ENCODE measurements at regions not wholly inside any gene's neighbourhood (a gene's known extent, or its start where the extent isn't known, plus 50 kb on each side); places are given as distances from the start of the nearest gene placed in this dataset.

DNA sequence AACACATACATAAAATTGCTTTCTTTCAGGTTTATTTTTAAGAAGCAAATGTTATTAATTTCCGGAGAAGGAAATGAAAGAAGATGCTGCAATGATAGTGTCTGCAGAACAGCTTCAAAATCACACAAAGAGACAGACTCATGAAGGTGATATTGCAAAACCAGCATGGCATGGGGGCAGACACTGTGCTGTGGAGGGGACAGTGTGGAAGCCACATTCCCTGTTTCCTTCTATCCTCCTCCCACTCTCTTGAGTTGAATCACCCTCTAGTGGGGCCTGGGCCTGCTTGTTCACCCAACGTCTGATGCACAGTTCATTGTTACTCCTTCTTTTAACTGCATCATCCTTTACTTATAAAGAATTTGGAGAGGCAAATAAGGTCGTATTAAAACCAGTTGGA is 104.0 kb upstream of the INSIG1 start:
- no peak overlapping the region for H3K27ac Mint-ChIP-seq
- peaks cover 6% of the 10 kb centered on the region; the same call in 1 of the 3 replicates for H3K36me3 Mint-ChIP-seq (ENCODE audit: low read depth)
- no peak overlapping the region for H3K4me2 ChIP-seq
- no peaks in the 10 kb centered on the region for H4K20me1 ChIP-seq (replicated peaks; ENCODE audit: insufficient read depth)
- no peaks in the 10 kb centered on the region for H3F3A ChIP-seq (replicated peaks; ENCODE audit: low read depth)
- H3K4me1 Mint-ChIP-seq = peaks cover 5% of the 10 kb centered on the region; the same call in 2 of the 3 replicates
- H3K4me1 ChIP-seq (ENCODE audit: insufficient read depth) = no peaks in the 10 kb centered on the region
- H3K79me2 ChIP-seq (replicated peaks; ENCODE audit: insufficient read depth) = no peaks in the 10 kb centered on the region
- ATAC-seq = no peak
- DNase-seq (ENCODE audit: low spot score) = no peak
- no peaks in the 10 kb centered on the region for H3K9me2 ChIP-seq (ENCODE audit: insufficient read depth)
- no peaks in the 10 kb centered on the region for H3K27me3 ChIP-seq (ENCODE audit: insufficient read depth)
- TF ChIP-seq, protein P1, sequence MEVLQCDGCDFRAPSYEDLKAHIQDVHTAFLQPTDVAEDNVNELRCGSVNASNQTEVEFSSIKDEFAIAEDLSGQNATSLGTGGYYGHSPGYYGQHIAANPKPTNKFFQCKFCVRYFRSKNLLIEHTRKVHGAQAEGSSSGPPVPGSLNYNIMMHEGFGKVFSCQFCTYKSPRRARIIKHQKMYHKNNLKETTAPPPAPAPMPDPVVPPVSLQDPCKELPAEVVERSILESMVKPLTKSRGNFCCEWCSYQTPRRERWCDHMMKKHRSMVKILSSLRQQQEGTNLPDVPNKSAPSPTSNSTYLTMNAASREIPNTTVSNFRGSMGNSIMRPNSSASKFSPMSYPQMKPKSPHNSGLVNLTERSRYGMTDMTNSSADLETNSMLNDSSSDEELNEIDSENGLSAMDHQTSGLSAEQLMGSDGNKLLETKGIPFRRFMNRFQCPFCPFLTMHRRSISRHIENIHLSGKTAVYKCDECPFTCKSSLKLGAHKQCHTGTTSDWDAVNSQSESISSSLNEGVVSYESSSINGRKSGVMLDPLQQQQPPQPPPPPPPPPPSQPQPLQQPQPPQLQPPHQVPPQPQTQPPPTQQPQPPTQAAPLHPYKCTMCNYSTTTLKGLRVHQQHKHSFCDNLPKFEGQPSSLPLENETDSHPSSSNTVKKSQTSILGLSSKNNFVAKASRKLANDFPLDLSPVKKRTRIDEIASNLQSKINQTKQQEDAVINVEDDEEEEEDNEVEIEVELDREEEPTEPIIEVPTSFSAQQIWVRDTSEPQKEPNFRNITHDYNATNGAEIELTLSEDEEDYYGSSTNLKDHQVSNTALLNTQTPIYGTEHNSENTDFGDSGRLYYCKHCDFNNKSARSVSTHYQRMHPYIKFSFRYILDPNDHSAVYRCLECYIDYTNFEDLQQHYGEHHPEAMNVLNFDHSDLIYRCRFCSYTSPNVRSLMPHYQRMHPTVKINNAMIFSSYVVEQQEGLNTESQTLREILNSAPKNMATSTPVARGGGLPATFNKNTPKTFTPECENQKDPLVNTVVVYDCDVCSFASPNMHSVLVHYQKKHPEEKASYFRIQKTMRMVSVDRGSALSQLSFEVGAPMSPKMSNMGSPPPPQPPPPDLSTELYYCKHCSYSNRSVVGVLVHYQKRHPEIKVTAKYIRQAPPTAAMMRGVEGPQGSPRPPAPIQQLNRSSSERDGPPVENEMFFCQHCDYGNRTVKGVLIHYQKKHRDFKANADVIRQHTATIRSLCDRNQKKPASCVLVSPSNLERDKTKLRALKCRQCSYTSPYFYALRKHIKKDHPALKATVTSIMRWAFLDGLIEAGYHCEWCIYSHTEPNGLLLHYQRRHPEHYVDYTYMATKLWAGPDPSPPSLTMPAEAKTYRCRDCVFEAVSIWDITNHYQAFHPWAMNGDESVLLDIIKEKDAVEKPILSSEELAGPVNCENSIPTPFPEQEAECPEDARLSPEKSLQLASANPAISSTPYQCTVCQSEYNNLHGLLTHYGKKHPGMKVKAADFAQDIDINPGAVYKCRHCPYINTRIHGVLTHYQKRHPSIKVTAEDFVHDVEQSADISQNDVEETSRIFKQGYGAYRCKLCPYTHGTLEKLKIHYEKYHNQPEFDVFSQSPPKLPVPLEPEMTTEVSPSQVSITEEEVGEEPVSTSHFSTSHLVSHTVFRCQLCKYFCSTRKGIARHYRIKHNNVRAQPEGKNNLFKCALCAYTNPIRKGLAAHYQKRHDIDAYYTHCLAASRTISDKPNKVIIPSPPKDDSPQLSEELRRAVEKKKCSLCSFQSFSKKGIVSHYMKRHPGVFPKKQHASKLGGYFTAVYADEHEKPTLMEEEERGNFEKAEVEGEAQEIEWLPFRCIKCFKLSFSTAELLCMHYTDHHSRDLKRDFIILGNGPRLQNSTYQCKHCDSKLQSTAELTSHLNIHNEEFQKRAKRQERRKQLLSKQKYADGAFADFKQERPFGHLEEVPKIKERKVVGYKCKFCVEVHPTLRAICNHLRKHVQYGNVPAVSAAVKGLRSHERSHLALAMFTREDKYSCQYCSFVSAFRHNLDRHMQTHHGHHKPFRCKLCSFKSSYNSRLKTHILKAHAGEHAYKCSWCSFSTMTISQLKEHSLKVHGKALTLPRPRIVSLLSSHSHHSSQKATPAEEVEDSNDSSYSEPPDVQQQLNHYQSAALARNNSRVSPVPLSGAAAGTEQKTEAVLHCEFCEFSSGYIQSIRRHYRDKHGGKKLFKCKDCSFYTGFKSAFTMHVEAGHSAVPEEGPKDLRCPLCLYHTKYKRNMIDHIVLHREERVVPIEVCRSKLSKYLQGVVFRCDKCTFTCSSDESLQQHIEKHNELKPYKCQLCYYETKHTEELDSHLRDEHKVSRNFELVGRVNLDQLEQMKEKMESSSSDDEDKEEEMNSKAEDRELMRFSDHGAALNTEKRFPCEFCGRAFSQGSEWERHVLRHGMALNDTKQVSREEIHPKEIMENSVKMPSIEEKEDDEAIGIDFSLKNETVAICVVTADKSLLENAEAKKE (CRISPR knock-in tag; IDR thresholded peaks at IDR 0.05) = no peak
- TF ChIP-seq ZNF114 (CRISPR knock-in tag; IDR thresholded peaks at IDR 0.05) (no peak), EZH2phosphoT487 (IDR thresholded peaks at IDR 0.05; ENCODE audit: unreplicated experiment) (no peak), EZH2 (IDR thresholded peaks at IDR 0.05; ENCODE audit: low read depth, unreplicated experiment) (no peak), POLR2AphosphoS5 (IDR thresholded peaks at IDR 0.05; ENCODE audit: low read depth) (no peak), STAT1 (IDR thresholded peaks at IDR 0.05; ENCODE audit: unreplicated experiment) (no peak), NANOG (IDR thresholded peaks at IDR 0.05; ENCODE audit: borderline replicate concordance) (no peak), ZNF331 (CRISPR knock-in tag; IDR thresholded peaks at IDR 0.05; ENCODE audit: low read depth) (no peak), CREB1 (CRISPR knock-in tag; IDR thresholded peaks at IDR 0.05; ENCODE audit: low read depth) (no peak), JUNB (IDR thresholded peaks at IDR 0.05; ENCODE audit: unreplicated experiment) (no peak)
- TF ChIP-seq, protein P2, sequence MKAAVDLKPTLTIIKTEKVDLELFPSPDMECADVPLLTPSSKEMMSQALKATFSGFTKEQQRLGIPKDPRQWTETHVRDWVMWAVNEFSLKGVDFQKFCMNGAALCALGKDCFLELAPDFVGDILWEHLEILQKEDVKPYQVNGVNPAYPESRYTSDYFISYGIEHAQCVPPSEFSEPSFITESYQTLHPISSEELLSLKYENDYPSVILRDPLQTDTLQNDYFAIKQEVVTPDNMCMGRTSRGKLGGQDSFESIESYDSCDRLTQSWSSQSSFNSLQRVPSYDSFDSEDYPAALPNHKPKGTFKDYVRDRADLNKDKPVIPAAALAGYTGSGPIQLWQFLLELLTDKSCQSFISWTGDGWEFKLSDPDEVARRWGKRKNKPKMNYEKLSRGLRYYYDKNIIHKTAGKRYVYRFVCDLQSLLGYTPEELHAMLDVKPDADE (IDR thresholded peaks at IDR 0.05) = no peak
- TF ChIP-seq, protein P3, sequence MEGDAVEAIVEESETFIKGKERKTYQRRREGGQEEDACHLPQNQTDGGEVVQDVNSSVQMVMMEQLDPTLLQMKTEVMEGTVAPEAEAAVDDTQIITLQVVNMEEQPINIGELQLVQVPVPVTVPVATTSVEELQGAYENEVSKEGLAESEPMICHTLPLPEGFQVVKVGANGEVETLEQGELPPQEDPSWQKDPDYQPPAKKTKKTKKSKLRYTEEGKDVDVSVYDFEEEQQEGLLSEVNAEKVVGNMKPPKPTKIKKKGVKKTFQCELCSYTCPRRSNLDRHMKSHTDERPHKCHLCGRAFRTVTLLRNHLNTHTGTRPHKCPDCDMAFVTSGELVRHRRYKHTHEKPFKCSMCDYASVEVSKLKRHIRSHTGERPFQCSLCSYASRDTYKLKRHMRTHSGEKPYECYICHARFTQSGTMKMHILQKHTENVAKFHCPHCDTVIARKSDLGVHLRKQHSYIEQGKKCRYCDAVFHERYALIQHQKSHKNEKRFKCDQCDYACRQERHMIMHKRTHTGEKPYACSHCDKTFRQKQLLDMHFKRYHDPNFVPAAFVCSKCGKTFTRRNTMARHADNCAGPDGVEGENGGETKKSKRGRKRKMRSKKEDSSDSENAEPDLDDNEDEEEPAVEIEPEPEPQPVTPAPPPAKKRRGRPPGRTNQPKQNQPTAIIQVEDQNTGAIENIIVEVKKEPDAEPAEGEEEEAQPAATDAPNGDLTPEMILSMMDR (conservative IDR thresholded peaks at IDR 0.05; ENCODE audit: low read depth in 2 of 2) = no peak
- TF ChIP-seq, protein P4, sequence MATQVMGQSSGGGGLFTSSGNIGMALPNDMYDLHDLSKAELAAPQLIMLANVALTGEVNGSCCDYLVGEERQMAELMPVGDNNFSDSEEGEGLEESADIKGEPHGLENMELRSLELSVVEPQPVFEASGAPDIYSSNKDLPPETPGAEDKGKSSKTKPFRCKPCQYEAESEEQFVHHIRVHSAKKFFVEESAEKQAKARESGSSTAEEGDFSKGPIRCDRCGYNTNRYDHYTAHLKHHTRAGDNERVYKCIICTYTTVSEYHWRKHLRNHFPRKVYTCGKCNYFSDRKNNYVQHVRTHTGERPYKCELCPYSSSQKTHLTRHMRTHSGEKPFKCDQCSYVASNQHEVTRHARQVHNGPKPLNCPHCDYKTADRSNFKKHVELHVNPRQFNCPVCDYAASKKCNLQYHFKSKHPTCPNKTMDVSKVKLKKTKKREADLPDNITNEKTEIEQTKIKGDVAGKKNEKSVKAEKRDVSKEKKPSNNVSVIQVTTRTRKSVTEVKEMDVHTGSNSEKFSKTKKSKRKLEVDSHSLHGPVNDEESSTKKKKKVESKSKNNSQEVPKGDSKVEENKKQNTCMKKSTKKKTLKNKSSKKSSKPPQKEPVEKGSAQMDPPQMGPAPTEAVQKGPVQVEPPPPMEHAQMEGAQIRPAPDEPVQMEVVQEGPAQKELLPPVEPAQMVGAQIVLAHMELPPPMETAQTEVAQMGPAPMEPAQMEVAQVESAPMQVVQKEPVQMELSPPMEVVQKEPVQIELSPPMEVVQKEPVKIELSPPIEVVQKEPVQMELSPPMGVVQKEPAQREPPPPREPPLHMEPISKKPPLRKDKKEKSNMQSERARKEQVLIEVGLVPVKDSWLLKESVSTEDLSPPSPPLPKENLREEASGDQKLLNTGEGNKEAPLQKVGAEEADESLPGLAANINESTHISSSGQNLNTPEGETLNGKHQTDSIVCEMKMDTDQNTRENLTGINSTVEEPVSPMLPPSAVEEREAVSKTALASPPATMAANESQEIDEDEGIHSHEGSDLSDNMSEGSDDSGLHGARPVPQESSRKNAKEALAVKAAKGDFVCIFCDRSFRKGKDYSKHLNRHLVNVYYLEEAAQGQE (IDR thresholded peaks at IDR 0.05; ENCODE audit: unreplicated experiment) = no peak
- peaks cover 4% of the 10 kb centered on the region for H3K27me3 Mint-ChIP-seq (ENCODE audit: insufficient read depth, low read depth, poor library complexity)
- no peaks in the 10 kb centered on the region; the same call in 1 of the 2 replicates for H3K36me3 ChIP-seq (ENCODE audit: insufficient read depth)
- peaks cover 19% of the 10 kb centered on the region for H3K9me3 Mint-ChIP-seq
- no peak overlapping the region for H3K4me3 Mint-ChIP-seq
- H2AFZ ChIP-seq = no peak overlapping the region
- H3K27ac ChIP-seq (ENCODE audit: low read depth) = no peak overlapping the region
- H3K4me3 ChIP-seq = no peak overlapping the region

Data from GM23338 (cell line).